HepG2 (cell line): ENCODE measurements at regions not wholly inside any gene's neighbourhood (a gene's known extent, or its start where the extent isn't known, plus 50 kb on each side); places are given as distances from the start of the nearest gene placed in this dataset.

Experiments
- ATAC-seq: fragments of 200-7000 bp; cut with Tn5 transposase; 3 replicates; pipeline ENCODE4 v1.9.1; 2020; ENCODE audit warnings: mild to moderate bottlenecking, moderate library complexity
- BruUV-seq: library from RNA; stranded (reverse); fragments of 400-500 nt; replicated peaks from 2 replicates; lab custom pipeline; 2021; lab: Mats Ljungman, UMichigan
- CTCF ChIA-PET: fragments of 300-600 bp; formaldehyde crosslinking; extraction: SDS; loops from one replicate; lab custom pipeline; 2021; ENCODE audit warnings: low total read pairs, inconsistent platforms, low intra/inter-chr PET ratio; lab: Yijun Ruan, JAX
- POLR2A ChIA-PET: fragments of 350-600 bp; sonication (Branson Sonifier 250); formaldehyde crosslinking; loops from one replicate; lab custom pipeline; 2020; ENCODE audit warnings: antibody characterized with exemption, inconsistent platforms; lab: Yijun Ruan, JAX
- DNase-seq: peaks from one replicate; pipeline ENCODE4 v3.0.0-alpha.2; 2015; ENCODE audit warnings: low spot score
- FAIRE-seq: peaks from 3 replicates; lab custom pipeline; 2011; peaks lifted over from hg19 to GRCh38; lab: Jason Lieb, UNC
- H2AFZ ChIP-seq: one replicate; pipeline ENCODE4 v1.6.1; 2011; ENCODE audit warnings: low read length, inconsistent platforms
- H3K27ac ChIP-seq: fragments of 300-600 bp; 3 replicates; pipeline ENCODE4 v1.8.0; 2011; ENCODE audit warnings: mixed run types, mild to moderate bottlenecking, mixed read lengths, low read length, inconsistent platforms; ENCODE audit not compliant: insufficient read depth; ENCODE audit errors: extremely low read length
- H3K27me3 ChIP-seq, 2 experiments: fragments of 200-600 bp in 1 of 2; 2 replicates in 1 of 2; 3 replicates in 1 of 2; pipeline versions ENCODE4 v1.6.0 to v1.8.0; 2011; ENCODE audit warnings: low read length in 2 of 2, mild to moderate bottlenecking in 2 of 2, moderate library complexity in 2 of 2, inconsistent platforms in 1 of 2; ENCODE audit not compliant: insufficient read depth in 2 of 2, control insufficient read depth in 1 of 2
- H3K36me3 ChIP-seq, 2 experiments: fragments of 200-600 bp in 1 of 2; replicated peaks in 1 of 2; 2 replicates in 1 of 2; 3 replicates in 1 of 2; pipeline versions ENCODE4 v1.5.1 to v1.8.0; 2011; ENCODE audit warnings: low read length in 2 of 2, inconsistent platforms in 1 of 2; ENCODE audit not compliant: insufficient read depth in 2 of 2, control insufficient read depth in 1 of 2
- H3K4me1 ChIP-seq: 2 replicates; pipeline ENCODE4 v1.5.1; 2012; ENCODE audit warnings: low read length, inconsistent platforms; ENCODE audit not compliant: insufficient read depth
- H3K4me2 ChIP-seq: 2 replicates; pipeline ENCODE4 v1.6.0; 2011; ENCODE audit warnings: low read depth, low read length, inconsistent platforms
- H3K4me3 ChIP-seq, 3 experiments: fragments of 200-600 bp in 1 of 3; sonication (generic), shearing (Covaris generic) in 1 of 3; replicated peaks in 1 of 3; 2 replicates each; pipeline ENCODE4 v1.5.1; 2011 to 2016; ENCODE audit warnings: low read length in 3 of 3, inconsistent platforms in 2 of 3, low read depth in 2 of 3, mild to moderate bottlenecking in 2 of 3, control low read depth in 1 of 3, mixed read lengths in 1 of 3; ENCODE audit not compliant: insufficient read depth in 1 of 3
- H3K79me2 ChIP-seq: one replicate; pipeline ENCODE4 v1.6.1; 2011; ENCODE audit warnings: low read length, inconsistent platforms; ENCODE audit not compliant: insufficient read depth
- H3K9ac ChIP-seq: 2 replicates; pipeline ENCODE4 v1.6.0; 2011; ENCODE audit warnings: mild to moderate bottlenecking, low read depth, low read length, inconsistent platforms; ENCODE audit not compliant: insufficient read depth
- H3K9me3 ChIP-seq: 2 replicates; pipeline ENCODE4 v1.5.1; 2012; ENCODE audit warnings: mild to moderate bottlenecking, low read length
- H4K20me1 ChIP-seq: 2 replicates; pipeline ENCODE4 v1.6.0; 2011; ENCODE audit warnings: inconsistent platforms, mild to moderate bottlenecking, low read length, moderate library complexity; ENCODE audit not compliant: insufficient read depth
- AHR ChIP-seq: IDR thresholded peaks from 2 replicates; pipeline ENCODE4 v1.6.1; 2018; ENCODE audit warnings: missing genetic modification reagents, missing compliant biosample characterization
- ASH2L ChIP-seq: fragments of 300-600, 200-600 bp; sonication (generic); IDR thresholded peaks from 2 replicates; pipeline ENCODE4 v1.7.0; 2017; ENCODE audit warnings: low read depth, mild to moderate bottlenecking, moderate library complexity, mixed read lengths, low read length; ENCODE audit not compliant: insufficient read length
- ATF7-NPFF ChIP-seq: sonication (generic); formaldehyde crosslinking; IDR thresholded peaks from 2 replicates; pipeline ENCODE4 v1.8.1; 2023; ENCODE audit warnings: mild to moderate bottlenecking, low read depth, missing genetic modification reagents, moderate library complexity
- CCAR2 ChIP-seq: fragments of 200-400 bp; formaldehyde crosslinking; optimal IDR thresholded peaks from 2 replicates; pipeline ENCODE3; 2018; ENCODE audit warnings: low read depth, mild to moderate bottlenecking, low read length, moderate library complexity
- HDAC6 ChIP-seq: fragments of 200-600 bp; sonication (generic); IDR thresholded peaks from 2 replicates; pipeline ENCODE4 v1.7.0; 2017; ENCODE audit warnings: mild to moderate bottlenecking, antibody characterized with exemption, low read length, low read depth
- HMG20A ChIP-seq: IDR thresholded peaks from 2 replicates; pipeline ENCODE4 v1.6.1; 2016; ENCODE audit warnings: borderline replicate concordance
- HNRNPH1 ChIP-seq: fragments of 200-400 bp; formaldehyde crosslinking; optimal IDR thresholded peaks from 2 replicates; pipeline ENCODE3; 2017; ENCODE audit warnings: mild to moderate bottlenecking, low read depth, low read length
- ISX ChIP-seq: sonication (generic); formaldehyde crosslinking; conservative IDR thresholded peaks from 2 replicates; pipeline ENCODE4 v1.5.0; 2020; ENCODE audit warnings: missing genetic modification reagents
- KLF13 ChIP-seq: sonication (generic); formaldehyde crosslinking; IDR thresholded peaks from 2 replicates; pipeline ENCODE4 v1.4.0; 2020; ENCODE audit warnings: mild to moderate bottlenecking, missing genetic modification reagents
- NCOA5 ChIP-seq: sonication (generic); formaldehyde crosslinking; IDR thresholded peaks from 2 replicates; pipeline ENCODE4 v1.4.0; 2020; ENCODE audit warnings: missing genetic modification reagents
- NKX3-1 ChIP-seq: sonication (generic); formaldehyde crosslinking; IDR thresholded peaks from 2 replicates; pipeline ENCODE4 v1.5.0; 2020; ENCODE audit warnings: missing genetic modification reagents
- SYNCRIP ChIP-seq: fragments of 200-400 bp; formaldehyde crosslinking; IDR thresholded peaks from 2 replicates; pipeline ENCODE4 v1.6.1; 2018; ENCODE audit warnings: mild to moderate bottlenecking, low read depth, low read length; ENCODE audit not compliant: insufficient read depth
- TBP ChIP-seq: sonication (generic); formaldehyde crosslinking; IDR thresholded peaks from 2 replicates; pipeline ENCODE4 v1.5.0; 2020; ENCODE audit warnings: missing genetic modification reagents
- U2AF2 ChIP-seq: fragments of 200-400 bp; formaldehyde crosslinking; IDR thresholded peaks from 2 replicates; pipeline ENCODE4 v1.6.1; 2017; ENCODE audit warnings: low read depth, mild to moderate bottlenecking, low read length
- ZNF101 ChIP-seq: sonication (generic); formaldehyde crosslinking; IDR thresholded peaks from 2 replicates; pipeline ENCODE4 v1.4.0; 2020; ENCODE audit warnings: mild to moderate bottlenecking, low read depth, missing genetic modification reagents, borderline replicate concordance
- ZNF350 ChIP-seq: sonication (generic); formaldehyde crosslinking; IDR thresholded peaks from 2 replicates; pipeline ENCODE4 v1.4.0; 2020; ENCODE audit warnings: mild to moderate bottlenecking, low read depth, missing genetic modification reagents, borderline replicate concordance
- ZNF746 ChIP-seq: sonication (generic); formaldehyde crosslinking; IDR thresholded peaks from 2 replicates; pipeline ENCODE4 v1.8.0; 2022; ENCODE audit warnings: mild to moderate bottlenecking, missing genetic modification reagents
- WGBS: methylation state at CpG from one replicate; pipeline ENCODE4 v1.1.6; 2017; ENCODE audit warnings: low lambda C conversion rate; 5-methylcytosine and 5-hydroxymethylcytosine counted together
- in situ Hi-C: cut with HindIII; loops from 2 replicates; pipeline ENCODE4 v1.10.0; 2017; ENCODE audit warnings: low pct_unique_long_range_greater_than_20kb; ENCODE audit not compliant: extremely low pct_ligation_motif_present
- intact Hi-C: fragments of 100-400 bp; cut with micrococcal nuclease; formaldehyde crosslinking; loops from one replicate; pipeline ENCODE4 v1.10.0; 2022; ENCODE audit not compliant: unreplicated experiment
- TF ChIP-seq, protein P1 (sequence below): sonication (generic); formaldehyde crosslinking; IDR thresholded peaks from 2 replicates; pipeline ENCODE4 v1.8.1; 2023; ENCODE audit warnings: mild to moderate bottlenecking, missing genetic modification reagents
- TF ChIP-seq, protein P2 (sequence below): sonication (generic); formaldehyde crosslinking; IDR thresholded peaks from 2 replicates; pipeline ENCODE4 v1.4.0; 2020; ENCODE audit warnings: missing genetic modification reagents
- TF ChIP-seq, protein P3 (sequence below): IDR thresholded peaks from 2 replicates; pipeline ENCODE4 v1.6.1; 2016; ENCODE audit warnings: missing biosample characterization, missing genetic modification reagents, low read depth

DNA sequence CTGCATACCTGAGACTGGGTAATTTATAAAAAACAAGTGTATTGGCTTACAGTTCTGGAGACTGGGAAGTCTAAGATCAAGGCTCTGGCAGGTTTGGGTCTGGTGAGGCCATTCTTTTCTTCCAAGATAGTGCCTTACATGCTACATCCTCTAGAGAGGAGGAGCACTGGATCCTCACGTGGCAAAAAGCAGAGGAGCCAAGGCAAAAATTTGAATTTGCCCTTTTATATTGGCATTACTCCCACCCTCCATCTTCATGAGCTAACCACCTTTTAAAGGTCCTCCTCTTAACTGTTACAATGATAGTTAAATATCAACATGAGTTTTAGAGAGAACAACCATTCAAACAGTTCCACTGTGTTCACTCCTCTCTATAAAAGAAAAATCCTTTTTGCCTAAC is 286.3 kb upstream of the SEL1L start:
- FAIRE-seq (no peak), DNase-seq (no peak), ATAC-seq (no peak)
- no peak overlapping the region for H2AFZ ChIP-seq
- BruUV-seq: no TSS peak
- TF ChIP-seq HDAC6 (no peak), CCAR2 (no peak), HNRNPH1 (no peak), NCOA5 (CRISPR knock-in tag) (no peak), ZNF746 (CRISPR knock-in tag) (no peak), ZNF350 (CRISPR knock-in tag) (no peak), ATF7-NPFF (CRISPR knock-in tag) (no peak), SYNCRIP (no peak), HMG20A (no peak)
- TF ChIP-seq, protein P1, sequence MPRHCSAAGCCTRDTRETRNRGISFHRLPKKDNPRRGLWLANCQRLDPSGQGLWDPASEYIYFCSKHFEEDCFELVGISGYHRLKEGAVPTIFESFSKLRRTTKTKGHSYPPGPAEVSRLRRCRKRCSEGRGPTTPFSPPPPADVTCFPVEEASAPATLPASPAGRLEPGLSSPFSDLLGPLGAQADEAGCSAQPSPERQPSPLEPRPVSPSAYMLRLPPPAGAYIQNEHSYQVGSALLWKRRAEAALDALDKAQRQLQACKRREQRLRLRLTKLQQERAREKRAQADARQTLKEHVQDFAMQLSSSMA (CRISPR knock-in tag): no peak
- H3K36me3 ChIP-seq: no peaks in the 10 kb centered on the region
- in situ Hi-C loops (no loop called here), intact Hi-C loops (no loop called here)
- no peaks in the 10 kb centered on the region for H3K79me2 ChIP-seq
- H3K27ac ChIP-seq: no peak overlapping the region
- no peak overlapping the region for H3K9ac ChIP-seq
- peaks cover 20% of the 10 kb centered on the region; the same call in 1 of the 2 replicates for H3K9me3 ChIP-seq
- no peak overlapping the region for H3K4me3 ChIP-seq
- ChIA-PET CTCF (no interaction called here), POLR2A (no interaction called here)
- H3K27me3 ChIP-seq: no peaks in the 10 kb centered on the region; a peak in 1 of 5 replicates
- peaks cover 9% of the 10 kb centered on the region; the same call in 1 of the 2 replicates for H3K4me1 ChIP-seq
- H4K20me1 ChIP-seq: no peaks in the 10 kb centered on the region
- WGBS: 5% methylated on average over 1 of the region's 1 CpG
- no peak overlapping the region for H3K4me2 ChIP-seq

DNA sequence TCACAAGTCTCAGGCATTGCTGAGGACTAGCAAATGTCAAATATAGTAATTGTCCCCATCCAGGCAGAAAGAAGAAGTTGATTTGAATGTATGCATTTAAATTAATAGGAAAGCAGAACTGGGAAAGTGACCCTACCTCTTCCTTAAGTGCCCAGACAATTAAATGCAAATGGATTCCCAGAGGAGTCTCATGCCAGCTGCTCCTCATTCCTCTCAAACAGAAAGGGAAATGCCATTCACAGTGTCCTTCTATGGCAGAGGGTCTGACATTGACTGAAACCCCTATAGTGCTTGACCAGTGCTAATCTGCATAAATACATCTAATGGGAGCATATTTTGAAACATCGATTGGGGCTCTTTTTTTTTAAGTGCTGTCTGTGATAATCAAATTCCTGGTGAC is 292.4 kb upstream of the SEL1L start:
- no peak for ATAC-seq
- Histone ChIP-seq H3K9me3 (peaks cover 47% of the 10 kb centered on the region), H3K36me3 (no peaks in the 10 kb centered on the region), H3K4me2 (no peak overlapping the region), H3K79me2 (no peaks in the 10 kb centered on the region), H2AFZ (no peak overlapping the region), H3K27me3 (no peaks in the 10 kb centered on the region), H3K9ac (no peak overlapping the region), H3K4me3 (no peak overlapping the region), H3K4me1 (no peaks in the 10 kb centered on the region), H4K20me1 (no peaks in the 10 kb centered on the region), H3K27ac (no peak overlapping the region)
- POLR2A ChIA-PET: no interaction called here
- BruUV-seq: no TSS peak
- in situ Hi-C loops (no loop called here), intact Hi-C loops (no loop called here)
- FAIRE-seq: no peak
- CTCF ChIA-PET: no interaction called here
- DNase-seq: no peak
- WGBS: 0% methylated on average over 1 of the region's 1 CpG
- no peak for TF ChIP-seq ZNF101 (CRISPR knock-in tag)
- no peak for TF ChIP-seq NKX3-1 (CRISPR knock-in tag)
- TF ChIP-seq U2AF2: no peak
- TF ChIP-seq, protein P2, sequence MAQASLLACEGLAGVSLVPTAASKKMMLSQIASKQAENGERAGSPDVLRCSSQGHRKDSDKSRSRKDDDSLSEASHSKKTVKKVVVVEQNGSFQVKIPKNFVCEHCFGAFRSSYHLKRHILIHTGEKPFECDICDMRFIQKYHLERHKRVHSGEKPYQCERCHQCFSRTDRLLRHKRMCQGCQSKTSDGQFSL (CRISPR knock-in tag): no peak
- TF ChIP-seq TBP (CRISPR knock-in tag): no peak
- no peak for TF ChIP-seq KLF13
- TF ChIP-seq AHR (CRISPR knock-in tag): no peak
- TF ChIP-seq, protein P3, sequence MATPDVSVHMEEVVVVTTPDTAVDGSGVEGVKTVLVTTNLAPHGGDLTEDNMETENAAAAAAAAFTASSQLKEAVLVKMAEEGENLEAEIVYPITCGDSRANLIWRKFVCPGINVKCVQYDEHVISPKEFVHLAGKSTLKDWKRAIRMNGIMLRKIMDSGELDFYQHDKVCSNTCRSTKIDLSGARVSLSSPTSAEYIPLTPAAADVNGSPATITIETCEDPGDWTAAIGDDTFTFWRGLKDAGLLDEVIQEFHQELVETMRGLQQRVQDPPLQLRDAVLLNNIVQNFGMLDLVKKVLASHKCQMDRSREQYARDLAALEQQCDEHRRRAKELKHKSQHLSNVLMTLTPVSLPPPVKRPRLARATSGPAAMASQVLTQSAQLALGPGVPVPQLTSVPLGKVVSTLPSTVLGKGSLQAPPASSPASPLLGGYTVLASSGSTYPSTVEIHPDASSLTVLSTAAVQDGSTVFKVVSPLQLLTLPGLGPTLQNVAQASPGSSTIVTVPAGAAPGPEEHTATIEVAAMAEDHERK (CRISPR knock-in tag): no peak
- no peak for TF ChIP-seq ISX
- TF ChIP-seq ASH2L: no peak
